ENCODE measurements at regions not wholly inside any gene's neighbourhood (a gene's known extent, or its start where the extent isn't known, plus 50 kb on each side); places are given as distances from the start of the nearest gene placed in this dataset.
"Not testable (repeated sequence)": the region's sequence is repeated elsewhere in the genome, so short reads cannot be mapped to it uniquely, and the experiment has no call there.

- not testable (repeated sequence) for H3K4me3 ChIP-seq; H3K36me3 ChIP-seq (ENCODE audit: insufficient read depth); H3K4me1 ChIP-seq (ENCODE audit: insufficient read depth); H3K79me2 ChIP-seq (replicated peaks; ENCODE audit: insufficient read depth); H3K4me1 Mint-ChIP-seq; H3K27ac ChIP-seq (ENCODE audit: low read depth); H3K27ac Mint-ChIP-seq; H3K27me3 ChIP-seq (ENCODE audit: insufficient read depth); H3K4me2 ChIP-seq; H3F3A ChIP-seq (replicated peaks; ENCODE audit: low read depth); H4K20me1 ChIP-seq (replicated peaks; ENCODE audit: insufficient read depth); DNase-seq (ENCODE audit: low spot score); H3K36me3 Mint-ChIP-seq (ENCODE audit: low read depth); H3K27me3 Mint-ChIP-seq (ENCODE audit: insufficient read depth, low read depth, poor library complexity); H3K4me3 Mint-ChIP-seq; ATAC-seq; H2AFZ ChIP-seq; H3K9me3 Mint-ChIP-seq; H3K9me2 ChIP-seq (ENCODE audit: insufficient read depth)
Observed at GRCh38 chr15:22358932-22359331, 99.8 kb upstream of the GOLGA6L22 start.

- ATAC-seq; H3K4me3 Mint-ChIP-seq; H3K79me2 ChIP-seq (replicated peaks; ENCODE audit: insufficient read depth); H3K9me2 ChIP-seq (ENCODE audit: insufficient read depth); H3K36me3 Mint-ChIP-seq (ENCODE audit: low read depth); DNase-seq (ENCODE audit: low spot score); H3K27me3 ChIP-seq (ENCODE audit: insufficient read depth); H3K4me1 ChIP-seq (ENCODE audit: insufficient read depth); H3K4me3 ChIP-seq; H4K20me1 ChIP-seq (replicated peaks; ENCODE audit: insufficient read depth); H3K4me2 ChIP-seq; H3F3A ChIP-seq (replicated peaks; ENCODE audit: low read depth); H2AFZ ChIP-seq; H3K4me1 Mint-ChIP-seq; H3K36me3 ChIP-seq (ENCODE audit: insufficient read depth); H3K27ac Mint-ChIP-seq; H3K9me3 Mint-ChIP-seq; H3K27ac ChIP-seq (ENCODE audit: low read depth); H3K27me3 Mint-ChIP-seq (ENCODE audit: insufficient read depth, low read depth, poor library complexity): not testable (repeated sequence)
Observed at GRCh38 chr15:22359587-22359986, 99.1 kb upstream of the GOLGA6L22 start.

- H3K27me3 Mint-ChIP-seq (ENCODE audit: insufficient read depth, low read depth, poor library complexity); H3K9me3 Mint-ChIP-seq; H3F3A ChIP-seq (replicated peaks; ENCODE audit: low read depth); H3K4me3 ChIP-seq; H3K4me2 ChIP-seq; H3K4me1 ChIP-seq (ENCODE audit: insufficient read depth); DNase-seq (ENCODE audit: low spot score); H3K27ac Mint-ChIP-seq; H2AFZ ChIP-seq; H3K27ac ChIP-seq (ENCODE audit: low read depth); H4K20me1 ChIP-seq (replicated peaks; ENCODE audit: insufficient read depth); H3K4me3 Mint-ChIP-seq; H3K36me3 ChIP-seq (ENCODE audit: insufficient read depth); H3K4me1 Mint-ChIP-seq; H3K9me2 ChIP-seq (ENCODE audit: insufficient read depth); H3K79me2 ChIP-seq (replicated peaks; ENCODE audit: insufficient read depth); H3K36me3 Mint-ChIP-seq (ENCODE audit: low read depth); H3K27me3 ChIP-seq (ENCODE audit: insufficient read depth); ATAC-seq: not testable (repeated sequence)
Observed at GRCh38 chr15:22360696-22361095, 98.0 kb upstream of the GOLGA6L22 start.

- not testable (repeated sequence) for DNase-seq (ENCODE audit: low spot score); H3K27ac ChIP-seq (ENCODE audit: low read depth); H3K36me3 ChIP-seq (ENCODE audit: insufficient read depth); H2AFZ ChIP-seq; H4K20me1 ChIP-seq (replicated peaks; ENCODE audit: insufficient read depth); H3K79me2 ChIP-seq (replicated peaks; ENCODE audit: insufficient read depth); H3K9me2 ChIP-seq (ENCODE audit: insufficient read depth); H3K4me1 ChIP-seq (ENCODE audit: insufficient read depth); H3K27me3 Mint-ChIP-seq (ENCODE audit: insufficient read depth, low read depth, poor library complexity); H3K36me3 Mint-ChIP-seq (ENCODE audit: low read depth); H3K27me3 ChIP-seq (ENCODE audit: insufficient read depth); H3K4me2 ChIP-seq; H3K4me1 Mint-ChIP-seq; H3K4me3 Mint-ChIP-seq; H3K27ac Mint-ChIP-seq; H3F3A ChIP-seq (replicated peaks; ENCODE audit: low read depth); H3K4me3 ChIP-seq; H3K9me3 Mint-ChIP-seq; ATAC-seq
Observed at GRCh38 chr15:22362502-22362901, 96.2 kb upstream of the GOLGA6L22 start.

GRCh38 chr15:22371246-22371834 lies 87.4 kb upstream of the GOLGA6L22 start:
- H3K36me3 ChIP-seq (ENCODE audit: insufficient read depth); H4K20me1 ChIP-seq (replicated peaks; ENCODE audit: insufficient read depth); H3K9me2 ChIP-seq (ENCODE audit: insufficient read depth); H3K4me1 ChIP-seq (ENCODE audit: insufficient read depth); H2AFZ ChIP-seq; H3K4me1 Mint-ChIP-seq; H3K27me3 ChIP-seq (ENCODE audit: insufficient read depth); H3K4me3 Mint-ChIP-seq; DNase-seq (ENCODE audit: low spot score); H3K79me2 ChIP-seq (replicated peaks; ENCODE audit: insufficient read depth); H3K27ac ChIP-seq (ENCODE audit: low read depth); H3K4me3 ChIP-seq; H3K4me2 ChIP-seq; H3K27me3 Mint-ChIP-seq (ENCODE audit: insufficient read depth, low read depth, poor library complexity); H3K36me3 Mint-ChIP-seq (ENCODE audit: low read depth); H3K27ac Mint-ChIP-seq; H3F3A ChIP-seq (replicated peaks; ENCODE audit: low read depth): not testable (repeated sequence)
- peak; percentile 34; the same call in 1 of the 3 replicates for ATAC-seq
- H3K9me3 Mint-ChIP-seq, result peaks cover 16% of the 10 kb centered on the region

- DNase-seq (ENCODE audit: low spot score); H3K27ac ChIP-seq (ENCODE audit: low read depth); H3K36me3 Mint-ChIP-seq (ENCODE audit: low read depth); H3K27me3 Mint-ChIP-seq (ENCODE audit: insufficient read depth, low read depth, poor library complexity); H3K27ac Mint-ChIP-seq; H3K4me3 Mint-ChIP-seq; H3K9me2 ChIP-seq (ENCODE audit: insufficient read depth); H4K20me1 ChIP-seq (replicated peaks; ENCODE audit: insufficient read depth); H3K4me1 Mint-ChIP-seq; H2AFZ ChIP-seq; H3K4me1 ChIP-seq (ENCODE audit: insufficient read depth); H3K4me3 ChIP-seq; H3K4me2 ChIP-seq; ATAC-seq; H3F3A ChIP-seq (replicated peaks; ENCODE audit: low read depth); H3K79me2 ChIP-seq (replicated peaks; ENCODE audit: insufficient read depth); H3K27me3 ChIP-seq (ENCODE audit: insufficient read depth); H3K36me3 ChIP-seq (ENCODE audit: insufficient read depth): not testable (repeated sequence)
- peaks cover 16% of the 10 kb centered on the region for H3K9me3 Mint-ChIP-seq
Observed at GRCh38 chr15:22374531-22374930, 84.2 kb upstream of the GOLGA6L22 start.

GRCh38 chr15:22375829-22376228 lies 82.9 kb upstream of the GOLGA6L22 start:
- not testable (repeated sequence) for H3K4me3 Mint-ChIP-seq; ATAC-seq; H3K4me2 ChIP-seq; H3K4me1 ChIP-seq (ENCODE audit: insufficient read depth); H3K27ac ChIP-seq (ENCODE audit: low read depth); H3K36me3 Mint-ChIP-seq (ENCODE audit: low read depth); H3K79me2 ChIP-seq (replicated peaks; ENCODE audit: insufficient read depth); H3K4me3 ChIP-seq; H2AFZ ChIP-seq; H3K27me3 Mint-ChIP-seq (ENCODE audit: insufficient read depth, low read depth, poor library complexity); H3K27me3 ChIP-seq (ENCODE audit: insufficient read depth); DNase-seq (ENCODE audit: low spot score); H3F3A ChIP-seq (replicated peaks; ENCODE audit: low read depth); H3K27ac Mint-ChIP-seq; H3K36me3 ChIP-seq (ENCODE audit: insufficient read depth); H3K9me2 ChIP-seq (ENCODE audit: insufficient read depth); H3K4me1 Mint-ChIP-seq; H4K20me1 ChIP-seq (replicated peaks; ENCODE audit: insufficient read depth)
- peaks cover 13% of the 10 kb centered on the region for H3K9me3 Mint-ChIP-seq

Data from GM23338 (cell line).